CD14-positive monocyte (primary cell): ENCODE measurements at regions not wholly inside any gene's neighbourhood (a gene's known extent, or its start where the extent isn't known, plus 50 kb on each side); places are given as distances from the start of the nearest gene placed in this dataset.

Source experiments
- DNase-seq, 3 donors: peaks; one replicate each; pipeline ENCODE4 v3.0.0-alpha.2; 2011 to 2022
- H2AFZ ChIP-seq: 2 replicates; pipeline ENCODE4 v1.6.0; 2012; ENCODE audit warnings: mild to moderate bottlenecking, low read depth, low read length, inconsistent platforms; ENCODE audit not compliant: insufficient read depth, poor library complexity, severe bottlenecking
- H3K27ac ChIP-seq, 2 donors: 1 replicate in 1 of 2; 2 replicates in 1 of 2; pipeline ENCODE4 v1.5.1; 2012 to 2013; ENCODE audit warnings: low read length in 2 of 2, control low read depth in 1 of 2, inconsistent platforms in 1 of 2, low read depth in 1 of 2, mild to moderate bottlenecking in 1 of 2
- H3K27me3 ChIP-seq, 2 donors: one replicate each; pipeline versions ENCODE4 v1.6.0 to v1.6.1; 2011 to 2013; ENCODE audit warnings: low read length in 2 of 2; ENCODE audit not compliant: control insufficient read depth in 2 of 2, insufficient read depth in 2 of 2
- H3K36me3 ChIP-seq, 2 donors: replicated peaks in 1 of 2; 1 replicate in 1 of 2; 2 replicates in 1 of 2; pipeline versions ENCODE4 v1.5.1 to v1.6.1; 2012 to 2013; ENCODE audit warnings: low read length in 2 of 2, control low read depth in 1 of 2, inconsistent platforms in 1 of 2, mild to moderate bottlenecking in 1 of 2; ENCODE audit not compliant: insufficient read depth in 2 of 2, control insufficient read depth in 1 of 2
- H3K4me1 ChIP-seq, 2 donors: 1 replicate in 1 of 2; 2 replicates in 1 of 2; pipeline versions ENCODE4 v1.5.1 to v1.6.1; 2012 to 2013; ENCODE audit warnings: low read length in 2 of 2, control low read depth in 1 of 2, inconsistent platforms in 1 of 2, mild to moderate bottlenecking in 1 of 2, moderate library complexity in 1 of 2; ENCODE audit not compliant: insufficient read depth in 2 of 2, control insufficient read depth in 1 of 2
- H3K4me2 ChIP-seq: replicated peaks from 2 replicates; pipeline ENCODE3; 2012; ENCODE audit warnings: low read length, moderate library complexity, mild to moderate bottlenecking; ENCODE audit not compliant: poor library complexity, severe bottlenecking; ENCODE audit errors: extremely low read depth
- H3K4me3 ChIP-seq, 3 experiments: fragments of 200-600 bp in 1 of 3; sonication (generic) in 1 of 3; replicated peaks in 1 of 3; 1 replicate in 2 of 3; 2 replicates in 1 of 3; pipeline ENCODE4 v1.5.1; 2011 to 2013; ENCODE audit warnings: low read length in 3 of 3, mild to moderate bottlenecking in 3 of 3, control low read depth in 2 of 3, low read depth in 2 of 3, inconsistent platforms in 1 of 3, moderate library complexity in 1 of 3
- H3K79me2 ChIP-seq: 2 replicates; pipeline ENCODE4 v1.6.0; 2012; ENCODE audit warnings: mild to moderate bottlenecking, control low read depth, inconsistent platforms, low read length, moderate library complexity; ENCODE audit not compliant: insufficient read depth
- H3K9ac ChIP-seq: 2 replicates; pipeline ENCODE4 v1.6.0; 2017; ENCODE audit warnings: low read length, mild to moderate bottlenecking; ENCODE audit not compliant: insufficient read depth, poor library complexity, severe bottlenecking
- H3K9me3 ChIP-seq, 2 donors: replicated peaks in 1 of 2; 1 replicate in 1 of 2; 2 replicates in 1 of 2; pipeline versions ENCODE4 v1.5.1 to v1.6.1; 2012 to 2013; ENCODE audit warnings: low read length in 2 of 2, control low read depth in 1 of 2; ENCODE audit not compliant: control insufficient read depth in 1 of 2, insufficient read depth in 1 of 2
- H4K20me1 ChIP-seq: 2 replicates; pipeline ENCODE4 v1.6.0; 2012; ENCODE audit warnings: mild to moderate bottlenecking, low read length, control low read depth, moderate library complexity; ENCODE audit not compliant: insufficient read depth
- H3K27ac Mint-ChIP-seq, 7 donors: one replicate each; pipeline ENCODE4 v1.8.0; 2020; ENCODE audit warnings: mild to moderate bottlenecking in 7 of 7, mixed read lengths in 7 of 7, moderate library complexity in 6 of 7, inconsistent platforms in 2 of 7
- H3K27me3 Mint-ChIP-seq, 3 donors: one replicate each; pipeline ENCODE4 v1.8.0; 2021 to 2022; ENCODE audit warnings: low read depth in 3 of 3, mild to moderate bottlenecking in 3 of 3, mixed read lengths in 3 of 3, moderate library complexity in 3 of 3, inconsistent platforms in 1 of 3
- H3K36me3 Mint-ChIP-seq, 2 donors: one replicate each; pipeline ENCODE4 v1.8.0; 2020; ENCODE audit warnings: mixed read lengths in 2 of 2, inconsistent platforms in 1 of 2, mild to moderate bottlenecking in 1 of 2
- H3K4me1 Mint-ChIP-seq: one replicate; pipeline ENCODE4 v1.8.0; 2020; ENCODE audit warnings: mild to moderate bottlenecking, mixed read lengths
- H3K4me3 Mint-ChIP-seq, 2 donors: one replicate each; pipeline ENCODE4 v1.8.0; 2020; ENCODE audit warnings: mild to moderate bottlenecking in 2 of 2, mixed read lengths in 2 of 2, moderate library complexity in 1 of 2
- H3K9me3 Mint-ChIP-seq, 7 donors: one replicate each; pipeline ENCODE4 v1.8.0; 2020 to 2022; ENCODE audit warnings: mixed read lengths in 7 of 7, mild to moderate bottlenecking in 6 of 7, moderate library complexity in 6 of 7, inconsistent platforms in 2 of 7
- WGBS: methylation state at CpG from one replicate; pipeline ENCODE4 v1.1.5; 2013; ENCODE audit warnings: missing lambda C conversion rate; ENCODE audit not compliant: insufficient coverage; 5-methylcytosine and 5-hydroxymethylcytosine counted together
- intact Hi-C, 2 donors: fragments of 100-400 bp; cut with micrococcal nuclease; formaldehyde crosslinking; loops; one replicate each; pipeline versions ENCODE4 v1.15.0 to v1.15.1; 2023
- TF ChIP-seq, protein P1 (sequence below): fragments of 200-600 bp; IDR thresholded peaks from one replicate; pipeline ENCODE4 v1.8.0; 2022; ENCODE audit warnings: antibody characterized with exemption, mild to moderate bottlenecking

GRCh38 chr13:50345804-50346203, 330.6 kb downstream of the KCNRG start:
- H3K9me3 Mint-ChIP-seq = peaks cover 3 to 12% (median 7%) of the 10 kb centered on the region in 7 donors
- TF ChIP-seq, protein P1, sequence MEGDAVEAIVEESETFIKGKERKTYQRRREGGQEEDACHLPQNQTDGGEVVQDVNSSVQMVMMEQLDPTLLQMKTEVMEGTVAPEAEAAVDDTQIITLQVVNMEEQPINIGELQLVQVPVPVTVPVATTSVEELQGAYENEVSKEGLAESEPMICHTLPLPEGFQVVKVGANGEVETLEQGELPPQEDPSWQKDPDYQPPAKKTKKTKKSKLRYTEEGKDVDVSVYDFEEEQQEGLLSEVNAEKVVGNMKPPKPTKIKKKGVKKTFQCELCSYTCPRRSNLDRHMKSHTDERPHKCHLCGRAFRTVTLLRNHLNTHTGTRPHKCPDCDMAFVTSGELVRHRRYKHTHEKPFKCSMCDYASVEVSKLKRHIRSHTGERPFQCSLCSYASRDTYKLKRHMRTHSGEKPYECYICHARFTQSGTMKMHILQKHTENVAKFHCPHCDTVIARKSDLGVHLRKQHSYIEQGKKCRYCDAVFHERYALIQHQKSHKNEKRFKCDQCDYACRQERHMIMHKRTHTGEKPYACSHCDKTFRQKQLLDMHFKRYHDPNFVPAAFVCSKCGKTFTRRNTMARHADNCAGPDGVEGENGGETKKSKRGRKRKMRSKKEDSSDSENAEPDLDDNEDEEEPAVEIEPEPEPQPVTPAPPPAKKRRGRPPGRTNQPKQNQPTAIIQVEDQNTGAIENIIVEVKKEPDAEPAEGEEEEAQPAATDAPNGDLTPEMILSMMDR = no peak
- H3K27me3 ChIP-seq = no peaks in the 10 kb centered on the region
- intact Hi-C loops = no loop called here
- H3K36me3 ChIP-seq = no peaks in the 10 kb centered on the region
- H3K4me1 ChIP-seq = peaks cover 4 to 13% of the 10 kb centered on the region in 2 donors
- no peak overlapping the region for H3K27ac ChIP-seq
- no peaks in the 10 kb centered on the region for H3K79me2 ChIP-seq
- H3K9me3 ChIP-seq = peaks cover 5 to 7% of the 10 kb centered on the region in 2 donors
- peaks cover 0 to 4% of the 10 kb centered on the region in 2 donors for H3K36me3 Mint-ChIP-seq
- no peak overlapping the region for H2AFZ ChIP-seq
- H3K4me1 Mint-ChIP-seq = peaks cover 28% of the 10 kb centered on the region
- no peak for DNase-seq
- H3K27ac Mint-ChIP-seq = no peak overlapping the region
- H3K27me3 Mint-ChIP-seq = peaks cover 0 to 6% (median 3%) of the 10 kb centered on the region in 3 donors
- H3K4me2 ChIP-seq = no peak overlapping the region
- H3K9ac ChIP-seq = no peak overlapping the region
- no peak overlapping the region for H3K4me3 Mint-ChIP-seq
- no peak overlapping the region for H3K4me3 ChIP-seq
- no peaks in the 10 kb centered on the region for H4K20me1 ChIP-seq
- WGBS = no CpG with 5 or more reads among the region's 1 CpG

DNA sequence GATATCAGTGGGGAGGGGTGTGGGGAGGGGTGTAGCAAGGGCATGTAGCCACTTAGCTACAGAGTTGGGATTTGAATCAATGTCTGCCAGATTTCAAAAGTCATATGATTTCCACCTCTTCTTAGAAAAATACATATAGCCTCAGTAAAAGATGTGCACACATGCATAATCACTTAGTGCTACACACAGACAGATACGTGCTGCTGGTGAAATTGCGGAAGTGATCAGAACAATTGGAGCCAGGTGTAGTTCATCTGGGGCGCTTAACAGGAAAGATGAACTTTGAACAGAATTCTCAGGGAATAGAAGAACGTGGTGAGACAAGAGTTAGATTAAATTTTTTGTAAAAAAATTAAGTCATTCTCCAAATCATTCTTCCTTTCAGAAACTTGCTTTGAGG, 333.1 kb downstream of the KCNRG start:
- Mint-ChIP-seq H3K4me3 (no peak overlapping the region), H3K36me3 (no peaks in the 10 kb centered on the region), H3K9me3 (peaks cover 0 to 4% (median 0%) of the 10 kb centered on the region in 7 donors), H3K27me3 (peaks cover 0 to 3% (median 1%) of the 10 kb centered on the region in 3 donors), H3K4me1 (peaks cover 21% of the 10 kb centered on the region), H3K27ac (no peak overlapping the region)
- Histone ChIP-seq H3K4me2 (no peak overlapping the region), H3K27me3 (no peaks in the 10 kb centered on the region), H3K9me3 (no peaks in the 10 kb centered on the region), H2AFZ (no peak overlapping the region), H3K9ac (no peak overlapping the region), H3K79me2 (no peaks in the 10 kb centered on the region), H3K4me3 (no peak overlapping the region), H3K27ac (no peak overlapping the region), H4K20me1 (no peaks in the 10 kb centered on the region), H3K36me3 (no peaks in the 10 kb centered on the region), H3K4me1 (peaks cover 4 to 7% of the 10 kb centered on the region in 2 donors)
- intact Hi-C loops = no loop called here
- WGBS = 80% methylated on average over 2 of the region's 4 CpGs
- TF ChIP-seq, protein P1 = no peak
- no peak for DNase-seq
